ENCODE measurements at regions not wholly inside any gene's neighbourhood (a gene's known extent, or its start where the extent isn't known, plus 50 kb on each side); places are given as distances from the start of the nearest gene placed in this dataset.

DNA sequence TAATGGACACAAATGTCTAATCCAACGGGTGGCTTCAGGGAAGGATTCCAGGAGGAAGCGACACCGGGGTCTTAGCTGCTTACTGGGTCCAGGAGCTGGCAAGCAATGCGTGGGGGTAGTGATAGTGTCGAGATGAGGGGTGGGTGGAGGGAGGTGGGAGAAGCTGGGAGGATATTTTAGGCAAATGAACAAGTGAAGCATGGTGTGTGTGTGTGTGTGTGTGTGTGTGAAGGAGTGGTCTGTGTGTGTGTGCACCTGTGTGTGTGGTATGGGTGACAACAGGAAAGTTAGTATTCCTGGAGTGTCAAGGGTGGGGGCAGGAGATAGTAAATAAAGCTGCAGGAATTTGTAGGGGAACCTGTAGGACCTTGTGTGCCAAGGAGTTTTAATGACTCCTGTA, 126.9 kb upstream of the ZBED5 start:
- TF ChIP-seq, protein P1, sequence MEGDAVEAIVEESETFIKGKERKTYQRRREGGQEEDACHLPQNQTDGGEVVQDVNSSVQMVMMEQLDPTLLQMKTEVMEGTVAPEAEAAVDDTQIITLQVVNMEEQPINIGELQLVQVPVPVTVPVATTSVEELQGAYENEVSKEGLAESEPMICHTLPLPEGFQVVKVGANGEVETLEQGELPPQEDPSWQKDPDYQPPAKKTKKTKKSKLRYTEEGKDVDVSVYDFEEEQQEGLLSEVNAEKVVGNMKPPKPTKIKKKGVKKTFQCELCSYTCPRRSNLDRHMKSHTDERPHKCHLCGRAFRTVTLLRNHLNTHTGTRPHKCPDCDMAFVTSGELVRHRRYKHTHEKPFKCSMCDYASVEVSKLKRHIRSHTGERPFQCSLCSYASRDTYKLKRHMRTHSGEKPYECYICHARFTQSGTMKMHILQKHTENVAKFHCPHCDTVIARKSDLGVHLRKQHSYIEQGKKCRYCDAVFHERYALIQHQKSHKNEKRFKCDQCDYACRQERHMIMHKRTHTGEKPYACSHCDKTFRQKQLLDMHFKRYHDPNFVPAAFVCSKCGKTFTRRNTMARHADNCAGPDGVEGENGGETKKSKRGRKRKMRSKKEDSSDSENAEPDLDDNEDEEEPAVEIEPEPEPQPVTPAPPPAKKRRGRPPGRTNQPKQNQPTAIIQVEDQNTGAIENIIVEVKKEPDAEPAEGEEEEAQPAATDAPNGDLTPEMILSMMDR (IDR thresholded peaks at IDR 0.05), result no peak
- no peak for TF ChIP-seq POLR2A (IDR thresholded peaks at IDR 0.05)
